K562 (cell line): ENCODE measurements at regions not wholly inside any gene's neighbourhood (a gene's known extent, or its start where the extent isn't known, plus 50 kb on each side); places are given as distances from the start of the nearest gene placed in this dataset.

Source experiments
- ATF3 ChIP-seq, 2 experiments: fragments of 450-650 bp in 1 of 2; sonication (generic) in 1 of 2; formaldehyde crosslinking in 1 of 2; IDR thresholded peaks in 1 of 2; conservative IDR thresholded peaks in 1 of 2; 2 replicates each; pipeline versions ENCODE4 v1.6.1 to v1.8.1; 2016 to 2023; ENCODE audit warnings: mild to moderate bottlenecking in 2 of 2, moderate library complexity in 2 of 2, inconsistent platforms in 1 of 2, missing genetic modification reagents in 1 of 2
- CGGBP1 ChIP-seq: fragments of 250-450 bp; sonication (Bioruptor Pico); IDR thresholded peaks from 2 replicates; pipeline ENCODE4 v1.9.0; 2021; ENCODE audit warnings: mild to moderate bottlenecking
- CREB3 ChIP-seq: fragments of 450-650 bp; conservative IDR thresholded peaks from 2 replicates; pipeline ENCODE4 v1.6.1; 2016; ENCODE audit warnings: missing genetic modification characterization, low read depth, mild to moderate bottlenecking, missing compliant biosample characterization, moderate library complexity
- HDGF ChIP-seq: fragments of 450-650 bp; IDR thresholded peaks from 2 replicates; pipeline ENCODE4 v1.6.1; 2016
- HINFP ChIP-seq: fragments of 450-650 bp; conservative IDR thresholded peaks from 2 replicates; pipeline ENCODE4 v1.6.1; 2016; ENCODE audit warnings: missing genetic modification characterization, low read depth, mild to moderate bottlenecking, control low read depth, missing compliant biosample characterization
- MNT ChIP-seq, 2 experiments: fragments of 450-650 bp; conservative IDR thresholded peaks; 2 replicates each; pipeline ENCODE4 v1.6.1; 2017; ENCODE audit warnings: mild to moderate bottlenecking in 2 of 2, moderate library complexity in 2 of 2
- PHB2 ChIP-seq: fragments of 450-650 bp; IDR thresholded peaks from 2 replicates; pipeline ENCODE4 v1.6.1; 2017; ENCODE audit warnings: low read depth
- RUNX1 ChIP-seq: sonication (generic); IDR thresholded peaks from 2 replicates; pipeline ENCODE4 v1.6.1; 2016; ENCODE audit warnings: antibody characterized with exemption, low read depth
- SNAPC5 ChIP-seq: fragments of 250-450 bp; sonication (Bioruptor Pico); IDR thresholded peaks from 2 replicates; pipeline ENCODE4 v1.8.0; 2021; ENCODE audit warnings: moderate library complexity, mild to moderate bottlenecking, inconsistent platforms
- XRCC4 ChIP-seq: IDR thresholded peaks from one replicate; pipeline ENCODE4 v1.6.1; 2011; ENCODE audit not compliant: insufficient read depth, insufficient read length; ENCODE audit errors: extremely low read depth
- YY1 ChIP-seq, 3 experiments: IDR thresholded peaks; 2 replicates each; pipeline ENCODE4 v1.6.1; 2011; ENCODE audit warnings: low read length in 2 of 3, mild to moderate bottlenecking in 2 of 3, moderate library complexity in 2 of 3, borderline replicate concordance in 1 of 3, control low read depth in 1 of 3, low read depth in 1 of 3; ENCODE audit not compliant: insufficient read depth in 3 of 3, insufficient replicate concordance in 2 of 3, control insufficient read depth in 1 of 3, insufficient read length in 1 of 3; ENCODE audit errors: extremely low read depth in 1 of 3
- ZBTB8A ChIP-seq: fragments of 450-650 bp; IDR thresholded peaks from 2 replicates; pipeline ENCODE4 v1.6.1; 2018; ENCODE audit warnings: mild to moderate bottlenecking, moderate library complexity; ENCODE audit not compliant: partially characterized antibody

- 0 out of 2 replicates have a peak, but pooled peaks have one; percentile 6 for TF ChIP-seq ATF3 (IDR thresholded peaks at IDR 0.05)
- no peak for TF ChIP-seq ATF3 (CRISPR knock-in tag; conservative IDR thresholded peaks at IDR 0.05)
- TF ChIP-seq CREB3 (tag): peak; percentile 65
- TF ChIP-seq YY1 (IDR thresholded peaks at IDR 0.05; ENCODE audit: borderline replicate concordance in 1 of 3, control insufficient read depth in 1 of 3, extremely low read depth in 1 of 3, insufficient read depth in 3 of 3, insufficient read length in 1 of 3, insufficient replicate concordance in 2 of 3, low read depth in 1 of 3, low read length in 2 of 3): no peak
- TF ChIP-seq RUNX1: no peak
- TF ChIP-seq XRCC4: no peak
- no peak for TF ChIP-seq ZBTB8A
- no peak for TF ChIP-seq CGGBP1 (CRISPR knock-in tag)
- TF ChIP-seq HINFP (tag): 0 out of 2 replicates have a peak, but pooled peaks have one; percentile 41
- TF ChIP-seq SNAPC5 (CRISPR knock-in tag): no peak
- no peak for TF ChIP-seq PHB2
- no peak for TF ChIP-seq HDGF
- TF ChIP-seq MNT (conservative IDR thresholded peaks at IDR 0.05): no peak
These were observed 77.6 kb upstream of the STXBP5 start (continued) for GRCh38 chr6:147126618-147127022.
